ENCODE measurements at regions not wholly inside any gene's neighbourhood (a gene's known extent, or its start where the extent isn't known, plus 50 kb on each side); places are given as distances from the start of the nearest gene placed in this dataset.

- Histone ChIP-seq H3K9me3 (ENCODE audit: severe bottlenecking) (no peaks in the 10 kb centered on the region), H3K36me3 (ENCODE audit: low read depth) (no peaks in the 10 kb centered on the region), H3K4me1 (ENCODE audit: insufficient read depth, poor library complexity, severe bottlenecking) (no peaks in the 10 kb centered on the region), H3K27me3 (ENCODE audit: insufficient read depth, poor library complexity, severe bottlenecking) (no peaks in the 10 kb centered on the region), H3K27ac (ENCODE audit: poor library complexity, severe bottlenecking) (no peak overlapping the region), H3K4me3 (ENCODE audit: severe bottlenecking) (no peak overlapping the region)
- ATAC-seq (ENCODE audit: low read depth) (no peak), DNase-seq (ENCODE audit: low spot score) (no peak)
- TF ChIP-seq CTCF (IDR thresholded peaks at IDR 0.05; ENCODE audit: poor library complexity, severe bottlenecking), result no peak
Observed at GRCh38 chr5:180411948-180412347, 58.8 kb upstream of the GFPT2 start.

- no peak for TF ChIP-seq CTCF (IDR thresholded peaks at IDR 0.05; ENCODE audit: poor library complexity, severe bottlenecking)
- H3K36me3 ChIP-seq (ENCODE audit: low read depth), result no peaks in the 10 kb centered on the region
- DNase-seq (ENCODE audit: low spot score), result no peak
- H3K27me3 ChIP-seq (ENCODE audit: insufficient read depth, poor library complexity, severe bottlenecking), result no peaks in the 10 kb centered on the region
- no peak overlapping the region for H3K27ac ChIP-seq (ENCODE audit: poor library complexity, severe bottlenecking)
- no peak overlapping the region for H3K4me3 ChIP-seq (ENCODE audit: severe bottlenecking)
- no peaks in the 10 kb centered on the region for H3K4me1 ChIP-seq (ENCODE audit: insufficient read depth, poor library complexity, severe bottlenecking)
- no peak for ATAC-seq (ENCODE audit: low read depth)
- no peaks in the 10 kb centered on the region for H3K9me3 ChIP-seq (ENCODE audit: severe bottlenecking)
Observed at GRCh38 chr5:180414176-180414575, 61.0 kb upstream of the GFPT2 start.

GRCh38 chr5:180421672-180422071 is 68.5 kb upstream of the GFPT2 start:
- no peak overlapping the region for H3K27ac ChIP-seq (ENCODE audit: poor library complexity, severe bottlenecking)
- H3K36me3 ChIP-seq (ENCODE audit: low read depth), result no peaks in the 10 kb centered on the region
- ATAC-seq (ENCODE audit: low read depth), result no peak
- no peak for TF ChIP-seq CTCF (IDR thresholded peaks at IDR 0.05; ENCODE audit: poor library complexity, severe bottlenecking)
- H3K4me3 ChIP-seq (ENCODE audit: severe bottlenecking), result no peak overlapping the region
- DNase-seq (ENCODE audit: low spot score), result no peak
- no peaks in the 10 kb centered on the region for H3K27me3 ChIP-seq (ENCODE audit: insufficient read depth, poor library complexity, severe bottlenecking)
- H3K4me1 ChIP-seq (ENCODE audit: insufficient read depth, poor library complexity, severe bottlenecking), result no peaks in the 10 kb centered on the region
- H3K9me3 ChIP-seq (ENCODE audit: severe bottlenecking), result no peaks in the 10 kb centered on the region

GRCh38 chr5:180423133-180423532 is 70.0 kb upstream of the GFPT2 start:
- no peak for DNase-seq (ENCODE audit: low spot score)
- Histone ChIP-seq H3K36me3 (ENCODE audit: low read depth) (no peaks in the 10 kb centered on the region), H3K4me1 (ENCODE audit: insufficient read depth, poor library complexity, severe bottlenecking) (no peaks in the 10 kb centered on the region), H3K4me3 (ENCODE audit: severe bottlenecking) (no peak overlapping the region), H3K9me3 (ENCODE audit: severe bottlenecking) (no peaks in the 10 kb centered on the region), H3K27ac (ENCODE audit: poor library complexity, severe bottlenecking) (no peak overlapping the region), H3K27me3 (ENCODE audit: insufficient read depth, poor library complexity, severe bottlenecking) (no peaks in the 10 kb centered on the region)
- TF ChIP-seq CTCF (IDR thresholded peaks at IDR 0.05; ENCODE audit: poor library complexity, severe bottlenecking), result no peak
- no peak for ATAC-seq (ENCODE audit: low read depth)

GRCh38 chr5:180423598-180423997 is 70.5 kb upstream of the GFPT2 start:
- DNase-seq (ENCODE audit: low spot score) (no peak), ATAC-seq (ENCODE audit: low read depth) (no peak)
- Histone ChIP-seq H3K27ac (ENCODE audit: poor library complexity, severe bottlenecking) (no peak overlapping the region), H3K4me3 (ENCODE audit: severe bottlenecking) (no peak overlapping the region), H3K27me3 (ENCODE audit: insufficient read depth, poor library complexity, severe bottlenecking) (no peaks in the 10 kb centered on the region), H3K9me3 (ENCODE audit: severe bottlenecking) (no peaks in the 10 kb centered on the region), H3K36me3 (ENCODE audit: low read depth) (no peaks in the 10 kb centered on the region), H3K4me1 (ENCODE audit: insufficient read depth, poor library complexity, severe bottlenecking) (no peaks in the 10 kb centered on the region)
- TF ChIP-seq CTCF (IDR thresholded peaks at IDR 0.05; ENCODE audit: poor library complexity, severe bottlenecking), result no peak
